Hematopoietic multipotent progenitor cell treated with erythropoietin and hydrocortisone succinate and interleukin-3 and kit ligand, for 6 days (in vitro differentiated cells): ENCODE measurements at regions not wholly inside any gene's neighbourhood (a gene's known extent, or its start where the extent isn't known, plus 50 kb on each side); places are given as distances from the start of the nearest gene placed in this dataset.

Experiments
- DNase-seq: peaks from one replicate; pipeline ENCODE4 v3.0.0-alpha.2; 2015

- no peak for DNase-seq
Measured at GRCh38 chrX:107502316-107502715, 52.9 kb downstream of the FRMPD3 start.

GRCh38 chrX:107504006-107504405, 54.6 kb downstream of the FRMPD3 start:
- DNase-seq = no peak

- no peak for DNase-seq
Measured at GRCh38 chrX:107505223-107505622, 55.8 kb downstream of the FRMPD3 start.

- no peak for DNase-seq
Measured at GRCh38 chrX:107506596-107507031, 57.2 kb downstream of the FRMPD3 start.

- DNase-seq = no peak
Measured at GRCh38 chrX:107507093-107507743, 57.8 kb downstream of the FRMPD3 start.

- DNase-seq = no peak
Measured at GRCh38 chrX:107507744-107508117, 58.3 kb downstream of the FRMPD3 start.

GRCh38 chrX:107508925-107509324, 59.5 kb downstream of the FRMPD3 start:
- no peak for DNase-seq

GRCh38 chrX:107514944-107515343, 65.5 kb downstream of the FRMPD3 start:
- no peak for DNase-seq

- DNase-seq = no peak
Measured at GRCh38 chrX:107521877-107522586, 72.6 kb downstream of the FRMPD3 start.

GRCh38 chrX:107522901-107523300, 73.4 kb downstream of the FRMPD3 start:
- no peak for DNase-seq

- no peak for DNase-seq
Measured at GRCh38 chrX:107526141-107526540, 76.7 kb downstream of the FRMPD3 start.

GRCh38 chrX:107530141-107530540, 80.7 kb downstream of the FRMPD3 start:
- no peak for DNase-seq

GRCh38 chrX:107537815-107538214, 88.4 kb downstream of the FRMPD3 start:
- DNase-seq = peak; percentile 74

GRCh38 chrX:107541244-107541643, 87.1 kb upstream of the PRPS1 start:
- DNase-seq = no peak

- DNase-seq = no peak
Measured at GRCh38 chrX:107542040-107542439, 86.3 kb upstream of the PRPS1 start.

- peak; percentile 20 for DNase-seq
Measured at GRCh38 chrX:107542500-107542899, 85.8 kb upstream of the PRPS1 start.

- no peak for DNase-seq
Measured at GRCh38 chrX:107547621-107548020, 80.7 kb upstream of the PRPS1 start.

GRCh38 chrX:107548775-107549174, 79.5 kb upstream of the PRPS1 start:
- no peak for DNase-seq

- DNase-seq = no peak
Measured at GRCh38 chrX:107549504-107549903, 78.8 kb upstream of the PRPS1 start.

- DNase-seq = no peak
Measured at GRCh38 chrX:107551546-107551945, 76.8 kb upstream of the PRPS1 start.

GRCh38 chrX:107552930-107553329, 75.4 kb upstream of the PRPS1 start:
- peak; percentile 64 for DNase-seq

GRCh38 chrX:107556967-107557366, 71.3 kb upstream of the PRPS1 start:
- DNase-seq = no peak

GRCh38 chrX:107559506-107559905, 68.8 kb upstream of the PRPS1 start:
- DNase-seq = no peak

GRCh38 chrX:107560041-107560440, 68.3 kb upstream of the PRPS1 start:
- no peak for DNase-seq

- DNase-seq = no peak
Measured at GRCh38 chrX:107560980-107561379, 67.3 kb upstream of the PRPS1 start.
